ENCODE measurements at regions not wholly inside any gene's neighbourhood (a gene's known extent, or its start where the extent isn't known, plus 50 kb on each side); places are given as distances from the start of the nearest gene placed in this dataset.

GRCh38 chr15:98410328-98410727, 238.0 kb upstream of the IGF1R start:
- 93 to 96% methylated on average over 2 of the region's 2 CpGs for WGBS, 2 donors

GRCh38 chr15:98412852-98413251, 235.5 kb upstream of the IGF1R start:
- Histone ChIP-seq H3K4me3 (ENCODE audit: low read length in 2 of 2) (no peak overlapping the region), H3K4me1 (ENCODE audit: control insufficient read depth in 1 of 2, insufficient read depth in 2 of 2, low read length in 2 of 2) (no peaks in the 10 kb centered on the region), H3K27me3 (ENCODE audit: control insufficient read depth in 1 of 2, insufficient read depth in 2 of 2, low read length in 1 of 2) (no peaks in the 10 kb centered on the region), H3K9me3 (ENCODE audit: control insufficient read depth, low read length) (peaks cover 2% of the 10 kb centered on the region), H3K36me3 (ENCODE audit: control insufficient read depth in 1 of 2, insufficient read depth in 2 of 2, low read length in 1 of 2) (no peaks in the 10 kb centered on the region), H3K27ac (ENCODE audit: low read depth in 1 of 2, low read length in 2 of 2) (no peak overlapping the region)
- DNase-seq: no peak
- WGBS, 2 donors: 57% methylated on average over 2 of the region's 2 CpGs
- ATAC-seq (ENCODE audit: low FRiP score): no peak
- intact Hi-C loops (cut with DNase I): no loop called here

More at GRCh38 chr15:98410328-98410727, 238.0 kb upstream of the IGF1R start:
- DNase-seq: no peak
- Histone ChIP-seq H3K36me3 (ENCODE audit: control insufficient read depth in 1 of 2, insufficient read depth in 2 of 2, low read length in 1 of 2) (no peaks in the 10 kb centered on the region), H3K4me3 (ENCODE audit: low read length in 2 of 2) (no peak overlapping the region), H3K9me3 (ENCODE audit: control insufficient read depth, low read length) (peaks cover 2% of the 10 kb centered on the region), H3K4me1 (ENCODE audit: control insufficient read depth in 1 of 2, insufficient read depth in 2 of 2, low read length in 2 of 2) (no peaks in the 10 kb centered on the region), H3K27ac (ENCODE audit: low read depth in 1 of 2, low read length in 2 of 2) (no peak overlapping the region), H3K27me3 (ENCODE audit: control insufficient read depth in 1 of 2, insufficient read depth in 2 of 2, low read length in 1 of 2) (no peaks in the 10 kb centered on the region)
- intact Hi-C loops (cut with DNase I): no loop called here
- ATAC-seq (ENCODE audit: low FRiP score): no peak

- H3K27ac ChIP-seq (ENCODE audit: low read depth in 1 of 2, low read length in 2 of 2): no peak overlapping the region
- H3K9me3 ChIP-seq (ENCODE audit: control insufficient read depth, low read length): peaks cover 2% of the 10 kb centered on the region
- H3K4me1 ChIP-seq (ENCODE audit: control insufficient read depth in 1 of 2, insufficient read depth in 2 of 2, low read length in 2 of 2): no peaks in the 10 kb centered on the region
- 87 to 89% methylated on average over 13 of the region's 13 CpGs for WGBS, 2 donors
- H3K36me3 ChIP-seq (ENCODE audit: control insufficient read depth in 1 of 2, insufficient read depth in 2 of 2, low read length in 1 of 2): no peaks in the 10 kb centered on the region
- intact Hi-C loops (cut with DNase I): no loop called here
- no peak overlapping the region for H3K4me3 ChIP-seq (ENCODE audit: low read length in 2 of 2)
- H3K27me3 ChIP-seq (ENCODE audit: control insufficient read depth in 1 of 2, insufficient read depth in 2 of 2, low read length in 1 of 2): no peaks in the 10 kb centered on the region
- DNase-seq (no peak), ATAC-seq (ENCODE audit: low FRiP score) (no peak)
Observed at GRCh38 chr15:98413933-98414546, 234.3 kb upstream of the IGF1R start.

GRCh38 chr15:98416222-98416855, 232.0 kb upstream of the IGF1R start:
- Histone ChIP-seq H3K27ac (ENCODE audit: low read depth in 1 of 2, low read length in 2 of 2) (no peak overlapping the region), H3K4me3 (ENCODE audit: low read length in 2 of 2) (no peak overlapping the region), H3K4me1 (ENCODE audit: control insufficient read depth in 1 of 2, insufficient read depth in 2 of 2, low read length in 2 of 2) (no peaks in the 10 kb centered on the region), H3K27me3 (ENCODE audit: control insufficient read depth in 1 of 2, insufficient read depth in 2 of 2, low read length in 1 of 2) (no peaks in the 10 kb centered on the region), H3K36me3 (ENCODE audit: control insufficient read depth in 1 of 2, insufficient read depth in 2 of 2, low read length in 1 of 2) (no peaks in the 10 kb centered on the region), H3K9me3 (ENCODE audit: control insufficient read depth, low read length) (no peaks in the 10 kb centered on the region)
- no peak for DNase-seq
- intact Hi-C loops (cut with DNase I): loop anchor here in 1 of 2 donors (5.0 kb wide), 1 partner anchor 509 kb away; no protein-coding TSS in a partner anchor
- WGBS, 2 donors: 21 to 32% methylated on average over 8 of the region's 8 CpGs
- no peak for ATAC-seq (ENCODE audit: low FRiP score)

- no peaks in the 10 kb centered on the region for H3K36me3 ChIP-seq (ENCODE audit: control insufficient read depth in 1 of 2, insufficient read depth in 2 of 2, low read length in 1 of 2)
- WGBS, 2 donors: 90 to 91% methylated on average over 12 of the region's 12 CpGs
- H3K27ac ChIP-seq (ENCODE audit: low read depth in 1 of 2, low read length in 2 of 2): no peak overlapping the region
- intact Hi-C loops (cut with DNase I): loop anchor here in 1 of 2 donors (5.0 kb wide), 1 partner anchor 510 kb away; no protein-coding TSS in a partner anchor
- H3K27me3 ChIP-seq (ENCODE audit: control insufficient read depth in 1 of 2, insufficient read depth in 2 of 2, low read length in 1 of 2): no peaks in the 10 kb centered on the region
- H3K4me3 ChIP-seq (ENCODE audit: low read length in 2 of 2): no peak overlapping the region
- no peaks in the 10 kb centered on the region for H3K9me3 ChIP-seq (ENCODE audit: control insufficient read depth, low read length)
- no peaks in the 10 kb centered on the region for H3K4me1 ChIP-seq (ENCODE audit: control insufficient read depth in 1 of 2, insufficient read depth in 2 of 2, low read length in 2 of 2)
- DNase-seq (no peak), ATAC-seq (ENCODE audit: low FRiP score) (no peak)
Observed at GRCh38 chr15:98417346-98417745, 231.0 kb upstream of the IGF1R start.

GRCh38 chr15:98418122-98418521, 230.2 kb upstream of the IGF1R start:
- WGBS, 2 donors: 70 to 75% methylated on average over 11 of the region's 11 CpGs
- Histone ChIP-seq H3K36me3 (ENCODE audit: control insufficient read depth in 1 of 2, insufficient read depth in 2 of 2, low read length in 1 of 2) (no peaks in the 10 kb centered on the region), H3K27me3 (ENCODE audit: control insufficient read depth in 1 of 2, insufficient read depth in 2 of 2, low read length in 1 of 2) (peaks cover 0 to 2% of the 10 kb centered on the region in 2 donors), H3K9me3 (ENCODE audit: control insufficient read depth, low read length) (no peaks in the 10 kb centered on the region), H3K27ac (ENCODE audit: low read depth in 1 of 2, low read length in 2 of 2) (no peak overlapping the region), H3K4me3 (ENCODE audit: low read length in 2 of 2) (no peak overlapping the region), H3K4me1 (ENCODE audit: control insufficient read depth in 1 of 2, insufficient read depth in 2 of 2, low read length in 2 of 2) (no peaks in the 10 kb centered on the region)
- intact Hi-C loops (cut with DNase I): loop anchor here in 1 of 2 donors (5.0 kb wide), 1 partner anchor 511 kb away; no protein-coding TSS in a partner anchor
- no peak for DNase-seq
- ATAC-seq (ENCODE audit: low FRiP score): no peak

GRCh38 chr15:98419173-98419780, 229.1 kb upstream of the IGF1R start:
- H3K36me3 ChIP-seq (ENCODE audit: control insufficient read depth in 1 of 2, insufficient read depth in 2 of 2, low read length in 1 of 2): no peaks in the 10 kb centered on the region
- no peaks in the 10 kb centered on the region for H3K9me3 ChIP-seq (ENCODE audit: control insufficient read depth, low read length)
- H3K27ac ChIP-seq (ENCODE audit: low read depth in 1 of 2, low read length in 2 of 2): no peak overlapping the region
- H3K4me3 ChIP-seq (ENCODE audit: low read length in 2 of 2): no peak overlapping the region
- peaks cover 0 to 2% of the 10 kb centered on the region in 2 donors for H3K27me3 ChIP-seq (ENCODE audit: control insufficient read depth in 1 of 2, insufficient read depth in 2 of 2, low read length in 1 of 2)
- peak in 1 of 2 donors; percentile 51 for DNase-seq
- H3K4me1 ChIP-seq (ENCODE audit: control insufficient read depth in 1 of 2, insufficient read depth in 2 of 2, low read length in 2 of 2): no peaks in the 10 kb centered on the region
- no peak for ATAC-seq (ENCODE audit: low FRiP score)
- intact Hi-C loops (cut with DNase I): loop anchor here in 1 of 2 donors (5.0 kb wide), 1 partner anchor 512 kb away; no protein-coding TSS in a partner anchor
- WGBS, 2 donors: 77% methylated on average over 5 of the region's 5 CpGs

GRCh38 chr15:98420837-98421236, 227.5 kb upstream of the IGF1R start:
- ATAC-seq (ENCODE audit: low FRiP score) (peak; percentile 8), DNase-seq (peak in 1 of 2 donors; percentile 76)
- 31 to 34% methylated on average over 8 of the region's 8 CpGs for WGBS, 2 donors
- Histone ChIP-seq H3K27me3 (ENCODE audit: control insufficient read depth in 1 of 2, insufficient read depth in 2 of 2, low read length in 1 of 2) (peaks cover 0 to 2% of the 10 kb centered on the region in 2 donors), H3K27ac (ENCODE audit: low read depth in 1 of 2, low read length in 2 of 2) (no peak overlapping the region), H3K4me3 (ENCODE audit: low read length in 2 of 2) (no peak overlapping the region), H3K4me1 (ENCODE audit: control insufficient read depth in 1 of 2, insufficient read depth in 2 of 2, low read length in 2 of 2) (no peaks in the 10 kb centered on the region), H3K36me3 (ENCODE audit: control insufficient read depth in 1 of 2, insufficient read depth in 2 of 2, low read length in 1 of 2) (no peaks in the 10 kb centered on the region), H3K9me3 (ENCODE audit: control insufficient read depth, low read length) (no peaks in the 10 kb centered on the region)
- intact Hi-C loops (cut with DNase I): loop anchor here (1.0 to 10.0 kb wide), 5 partner anchors 110 to 516 kb away; partner anchors contain the start of gene ARRDC4 (in 1 of the 2)

Measured in aorta (tissue), 5 donors.